Activated CD4-positive, alpha-beta memory T cell treated with anti-CD3 and anti-CD28 coated beads for 36 hours (primary cell): ENCODE measurements at regions not wholly inside any gene's neighbourhood (a gene's known extent, or its start where the extent isn't known, plus 50 kb on each side); places are given as distances from the start of the nearest gene placed in this dataset.
"Not testable (repeated sequence)": the region's sequence is repeated elsewhere in the genome, so short reads cannot be mapped to it uniquely, and the experiment has no call there.

ENCODE experiments used
- CTCF ChIA-PET: fragments of 350-600 bp; sonication (Branson Sonifier 250); formaldehyde crosslinking; loops from one replicate; lab custom pipeline; 2021; ENCODE audit warnings: antibody characterized with exemption, inconsistent platforms; lab: Charles Lee
- POLR2A ChIA-PET: fragments of 350-600 bp; sonication (Branson Sonifier 250); formaldehyde crosslinking; loops from one replicate; lab custom pipeline; 2021; ENCODE audit warnings: antibody characterized with exemption; lab: Charles Lee
- DNase-seq: peaks from one replicate; pipeline ENCODE4 v3.0.0-alpha.2; 2020
- H3K27ac Mint-ChIP-seq: one replicate; pipeline ENCODE4 v1.8.0; 2021; ENCODE audit warnings: mixed read lengths
- H3K27me3 Mint-ChIP-seq: one replicate; pipeline ENCODE4 v1.8.0; 2021; ENCODE audit warnings: mixed read lengths
- H3K36me3 Mint-ChIP-seq: one replicate; pipeline ENCODE4 v1.8.0; 2021; ENCODE audit warnings: mixed read lengths
- H3K4me1 Mint-ChIP-seq: one replicate; pipeline ENCODE4 v1.8.0; 2021; ENCODE audit warnings: low read depth, mixed read lengths
- H3K4me3 Mint-ChIP-seq: one replicate; pipeline ENCODE4 v1.8.0; 2021; ENCODE audit warnings: mild to moderate bottlenecking, mixed read lengths
- H3K9me3 Mint-ChIP-seq: one replicate; pipeline ENCODE4 v1.8.0; 2021; ENCODE audit warnings: mixed read lengths
- intact Hi-C: fragments of 100-400 bp; cut with micrococcal nuclease; formaldehyde crosslinking; loops from one replicate; pipeline ENCODE4 v1.15.1; 2023

DNA sequence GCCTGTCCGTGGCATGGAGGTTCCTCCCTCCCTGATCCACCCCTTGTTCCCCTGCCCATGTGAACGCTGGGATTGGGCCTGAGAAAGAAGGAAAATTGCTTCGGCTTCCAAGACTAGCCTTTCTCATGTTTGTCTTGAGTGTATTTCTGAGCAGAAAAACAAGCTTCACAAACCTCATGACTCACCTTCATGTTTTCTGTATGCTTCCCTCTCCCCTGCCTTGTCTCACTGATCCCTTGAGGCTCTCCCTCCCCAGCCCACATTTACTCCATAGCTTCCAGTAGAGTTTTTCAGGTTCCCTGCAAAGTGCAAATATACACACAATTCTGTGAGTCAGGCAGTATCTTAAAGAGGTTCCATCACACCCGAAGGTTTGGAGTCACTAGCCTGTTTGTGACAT is 572.4 kb downstream of the UQCRFS1 start:
- peaks cover 3% of the 10 kb centered on the region for H3K9me3 Mint-ChIP-seq
- CTCF ChIA-PET = no interaction called here
- intact Hi-C loops = no loop called here
- no peak overlapping the region for H3K27ac Mint-ChIP-seq
- no peaks in the 10 kb centered on the region for H3K4me1 Mint-ChIP-seq
- POLR2A ChIA-PET = no interaction called here
- DNase-seq = no peak
- H3K4me3 Mint-ChIP-seq = no peak overlapping the region
- no peaks in the 10 kb centered on the region for H3K27me3 Mint-ChIP-seq
- no peaks in the 10 kb centered on the region for H3K36me3 Mint-ChIP-seq

- ChIA-PET POLR2A (no interaction called here), CTCF (no interaction called here)
- Mint-ChIP-seq H3K27me3 (no peaks in the 10 kb centered on the region), H3K36me3 (no peaks in the 10 kb centered on the region), H3K4me3 (no peak overlapping the region), H3K27ac (no peak overlapping the region), H3K9me3 (peaks cover 13% of the 10 kb centered on the region), H3K4me1 (no peaks in the 10 kb centered on the region)
- no peak for DNase-seq
- intact Hi-C loops = loop anchor here (10.0 kb wide), 1 partner anchor 174 kb away; no protein-coding TSS in a partner anchor
Measured at GRCh38 chr19:28638445-28638844, 574.5 kb downstream of the UQCRFS1 start.

DNA sequence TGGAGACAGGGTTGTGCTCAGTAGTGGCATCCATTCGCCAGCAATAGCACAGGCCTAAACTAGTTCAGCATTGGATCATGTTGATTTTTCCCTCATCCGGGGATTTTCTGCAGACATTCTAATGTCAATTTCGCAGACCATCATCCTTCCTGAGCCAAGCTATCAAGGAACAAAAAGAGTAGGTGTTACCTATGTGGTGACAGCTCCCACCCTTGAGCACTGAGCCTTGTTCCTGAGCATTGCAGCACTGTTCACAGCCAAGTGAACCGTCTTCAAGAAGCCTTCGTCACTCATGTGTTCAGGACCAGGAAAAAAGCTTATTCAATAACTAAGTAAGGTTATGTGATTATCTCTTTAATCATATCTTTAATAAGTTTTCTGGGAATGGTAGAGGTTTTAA is 576.2 kb downstream of the UQCRFS1 start:
- intact Hi-C loops = loop anchor here (10.0 kb wide), 1 partner anchor 172 kb away; no protein-coding TSS in a partner anchor
- no peak overlapping the region for H3K4me3 Mint-ChIP-seq
- POLR2A ChIA-PET = no interaction called here

DNA sequence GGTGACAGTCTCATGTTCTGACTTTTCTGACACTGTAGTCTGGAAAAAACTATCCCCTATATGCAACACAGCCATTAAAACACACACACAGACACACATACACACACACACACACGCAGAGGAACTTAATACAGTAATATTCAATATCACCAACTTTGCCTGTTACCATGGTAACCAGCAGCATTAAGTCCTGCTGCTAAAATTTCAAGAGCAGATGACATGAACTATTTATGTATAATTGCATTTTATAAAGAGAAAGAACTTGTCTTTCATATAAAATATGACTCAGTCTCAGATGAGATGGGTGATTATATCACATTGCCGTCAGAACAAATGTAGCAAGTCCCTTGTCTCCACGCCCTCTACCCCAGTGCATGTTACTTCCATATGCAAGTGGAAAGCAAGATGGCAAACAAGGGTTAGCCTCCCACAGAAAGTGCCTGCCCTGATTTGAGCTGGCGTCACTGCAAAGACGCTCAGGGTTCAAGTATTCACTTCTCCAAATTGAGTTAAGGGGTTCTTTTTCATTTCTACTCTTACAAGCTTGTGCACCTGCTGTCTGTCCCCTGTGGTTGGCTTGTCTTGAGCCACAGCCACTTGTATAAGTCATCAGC is 576.8 kb downstream of the UQCRFS1 start:
- H3K4me1 Mint-ChIP-seq = no peaks in the 10 kb centered on the region
- DNase-seq = no peak
- CTCF ChIA-PET = no interaction called here
- no peaks in the 10 kb centered on the region for H3K27me3 Mint-ChIP-seq
- no peak overlapping the region for H3K27ac Mint-ChIP-seq
- H3K9me3 Mint-ChIP-seq = peaks cover 13% of the 10 kb centered on the region
- intact Hi-C loops = loop anchor here (10.0 kb wide), 1 partner anchor 171 kb away; no protein-coding TSS in a partner anchor
- POLR2A ChIA-PET = no interaction called here
- H3K4me3 Mint-ChIP-seq = no peak overlapping the region
- H3K36me3 Mint-ChIP-seq = no peaks in the 10 kb centered on the region

More for the DNA sequence above, 576.2 kb downstream of the UQCRFS1 start:
- Mint-ChIP-seq H3K36me3 (no peaks in the 10 kb centered on the region), H3K4me1 (no peaks in the 10 kb centered on the region), H3K27me3 (no peaks in the 10 kb centered on the region), H3K27ac (no peak overlapping the region), H3K9me3 (peaks cover 13% of the 10 kb centered on the region)
- CTCF ChIA-PET = no interaction called here
- no peak for DNase-seq

DNA sequence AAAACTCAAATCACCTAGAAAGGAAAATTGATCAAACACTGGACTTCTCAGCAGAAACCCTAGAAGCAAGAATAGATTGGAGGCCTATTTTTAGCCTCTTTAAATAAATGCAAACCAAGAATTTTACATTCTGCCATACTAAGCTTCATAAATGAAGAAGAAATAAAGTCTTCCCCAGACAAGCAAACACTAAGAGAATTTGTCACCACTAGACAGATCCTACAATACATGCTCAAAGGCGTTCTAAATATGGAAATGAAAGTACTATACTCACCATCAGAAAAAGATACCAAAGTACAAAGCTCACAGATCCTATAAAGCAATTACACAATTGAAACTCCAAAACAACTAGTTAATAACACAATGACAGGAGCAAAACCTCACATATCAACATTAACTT is 578.1 kb downstream of the UQCRFS1 start:
- peaks cover 16% of the 10 kb centered on the region for H3K9me3 Mint-ChIP-seq
- ChIA-PET CTCF (interaction anchor here (1.6 kb wide), 1 partner anchor 57 kb away, joined by 3 read pairs; no protein-coding TSS in a partner anchor), POLR2A (no interaction called here)
- H3K27me3 Mint-ChIP-seq = no peaks in the 10 kb centered on the region
- H3K27ac Mint-ChIP-seq = no peak overlapping the region
- no peaks in the 10 kb centered on the region for H3K4me1 Mint-ChIP-seq
- no peak for DNase-seq
- intact Hi-C loops = loop anchor here (10.0 kb wide), 1 partner anchor 170 kb away; no protein-coding TSS in a partner anchor
- H3K36me3 Mint-ChIP-seq = no peaks in the 10 kb centered on the region
- H3K4me3 Mint-ChIP-seq = no peak overlapping the region

GRCh38 chr19:28634019-28634328 is 579.0 kb downstream of the UQCRFS1 start:
- Mint-ChIP-seq H3K27me3 (no peaks in the 10 kb centered on the region), H3K4me3 (no peak overlapping the region), H3K9me3 (peaks cover 19% of the 10 kb centered on the region), H3K27ac (no peak overlapping the region), H3K36me3 (no peaks in the 10 kb centered on the region), H3K4me1 (no peaks in the 10 kb centered on the region)
- POLR2A ChIA-PET = no interaction called here
- CTCF ChIA-PET = interaction anchor here (0.8 to 1.6 kb wide), 9 partner anchors 8 to 170 kb away, joined by 3 to 6 read pairs (median 3); no protein-coding TSS in a partner anchor
- intact Hi-C loops = loop anchor here (10.0 kb wide), 1 partner anchor 169 kb away; no protein-coding TSS in a partner anchor
- DNase-seq = no peak

- POLR2A ChIA-PET = no interaction called here
- intact Hi-C loops = loop anchor here (10.0 kb wide), 1 partner anchor 169 kb away; no protein-coding TSS in a partner anchor
- no peaks in the 10 kb centered on the region for H3K36me3 Mint-ChIP-seq
- no peaks in the 10 kb centered on the region for H3K4me1 Mint-ChIP-seq
- peak; percentile 30 for DNase-seq
- CTCF ChIA-PET = interaction anchor here (0.8 to 1.6 kb wide), 10 partner anchors 9 to 170 kb away, joined by 3 to 6 read pairs (median 3); no protein-coding TSS in a partner anchor
- no peak overlapping the region for H3K4me3 Mint-ChIP-seq
- peaks cover 19% of the 10 kb centered on the region for H3K9me3 Mint-ChIP-seq
- H3K27me3 Mint-ChIP-seq = no peaks in the 10 kb centered on the region
- no peak overlapping the region for H3K27ac Mint-ChIP-seq
Measured at GRCh38 chr19:28633319-28634018, 579.5 kb downstream of the UQCRFS1 start.

- H3K4me1 Mint-ChIP-seq = no peaks in the 10 kb centered on the region
- CTCF ChIA-PET = interaction anchor here (1.0 to 1.5 kb wide), 2 partner anchors 12 to 48 kb away, joined by 3 to 6 read pairs; no protein-coding TSS in a partner anchor
- intact Hi-C loops = loop anchor here (10.0 kb wide), 1 partner anchor 168 kb away; no protein-coding TSS in a partner anchor
- POLR2A ChIA-PET = no interaction called here
- no peak overlapping the region for H3K4me3 Mint-ChIP-seq
- no peaks in the 10 kb centered on the region for H3K36me3 Mint-ChIP-seq
- H3K27me3 Mint-ChIP-seq = no peaks in the 10 kb centered on the region
- no peak overlapping the region for H3K27ac Mint-ChIP-seq
- no peak for DNase-seq
- H3K9me3 Mint-ChIP-seq = peaks cover 23% of the 10 kb centered on the region
Measured at GRCh38 chr19:28632371-28633080, 580.4 kb downstream of the UQCRFS1 start.

GRCh38 chr19:28631961-28632360 is 581.0 kb downstream of the UQCRFS1 start:
- Mint-ChIP-seq H3K9me3 (peaks cover 26% of the 10 kb centered on the region), H3K27me3 (no peaks in the 10 kb centered on the region), H3K4me1 (no peaks in the 10 kb centered on the region), H3K36me3 (no peaks in the 10 kb centered on the region), H3K27ac (no peak overlapping the region), H3K4me3 (no peak overlapping the region)
- no peak for DNase-seq
- ChIA-PET CTCF (no interaction called here), POLR2A (no interaction called here)
- intact Hi-C loops = loop anchor here (10.0 kb wide), 1 partner anchor 167 kb away; no protein-coding TSS in a partner anchor

GRCh38 chr19:28627669-28628068 is 585.3 kb downstream of the UQCRFS1 start:
- H3K9me3 Mint-ChIP-seq = peaks cover 17% of the 10 kb centered on the region
- no peak for DNase-seq
- H3K27ac Mint-ChIP-seq = no peak overlapping the region
- H3K4me1 Mint-ChIP-seq = no peaks in the 10 kb centered on the region
- ChIA-PET POLR2A (no interaction called here), CTCF (no interaction called here)
- no peaks in the 10 kb centered on the region for H3K36me3 Mint-ChIP-seq
- no peaks in the 10 kb centered on the region for H3K27me3 Mint-ChIP-seq
- no peak overlapping the region for H3K4me3 Mint-ChIP-seq
- intact Hi-C loops = no loop called here

GRCh38 chr19:28626407-28626806 is 586.5 kb downstream of the UQCRFS1 start:
- H3K27me3 Mint-ChIP-seq, POLR2A ChIA-PET, H3K4me1 Mint-ChIP-seq, H3K4me3 Mint-ChIP-seq, intact Hi-C loops, H3K36me3 Mint-ChIP-seq, DNase-seq, H3K27ac Mint-ChIP-seq, CTCF ChIA-PET: not testable (repeated sequence)
- H3K9me3 Mint-ChIP-seq = peaks cover 17% of the 10 kb centered on the region
